GM18951 (cell line): ENCODE measurements at regions not wholly inside any gene's neighbourhood (a gene's known extent, or its start where the extent isn't known, plus 50 kb on each side); places are given as distances from the start of the nearest gene placed in this dataset.

Experiments used
- POLR2A ChIP-seq: IDR thresholded peaks from 4 replicates; pipeline ENCODE4 v1.6.1; 2011; ENCODE audit warnings: mild to moderate bottlenecking; ENCODE audit not compliant: insufficient read length, insufficient read depth; ENCODE audit errors: extremely low read depth
- in situ Hi-C: fragments of 300-500 bp; cut with MboI; formaldehyde crosslinking; loops from one replicate; pipeline ENCODE4 v1.12.0; 2022; ENCODE audit warnings: low sequenced_read_pairs, mixed read lengths, inconsistent platforms; ENCODE audit not compliant: unreplicated experiment

DNA sequence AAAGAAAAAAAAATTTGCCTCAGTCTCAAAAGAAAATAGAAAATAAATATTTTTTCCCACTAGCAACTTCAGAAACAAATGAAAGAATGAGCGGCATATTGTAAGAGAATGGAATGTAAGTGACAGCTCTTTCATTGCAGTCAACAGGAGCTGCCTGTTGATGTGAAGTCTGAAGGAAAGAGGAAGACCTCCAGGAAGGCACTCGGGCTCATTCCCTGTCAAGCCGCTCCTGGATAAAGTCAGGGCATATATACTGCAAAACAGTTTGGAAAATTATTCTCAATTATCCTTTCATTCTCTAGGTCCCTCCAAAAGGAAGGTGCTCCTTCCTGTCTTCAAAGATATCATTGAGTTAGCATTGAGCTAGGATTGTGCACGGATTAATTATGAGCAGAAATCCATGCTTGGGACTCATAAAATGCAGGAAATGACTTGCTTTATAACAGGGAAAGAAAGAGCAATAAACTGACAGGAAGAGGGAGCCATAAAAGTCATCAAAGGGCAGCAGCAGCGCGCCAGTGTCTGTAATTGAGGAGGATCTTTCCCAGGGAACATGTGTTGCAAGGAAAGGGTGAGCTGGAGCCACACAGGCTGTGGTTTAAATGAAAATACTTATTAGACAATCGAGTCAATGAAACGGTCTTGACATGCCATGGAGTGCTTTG is 218.2 kb downstream of the C6orf118 start:
- in situ Hi-C loops: no loop called here
- TF ChIP-seq POLR2A: no peak

DNA sequence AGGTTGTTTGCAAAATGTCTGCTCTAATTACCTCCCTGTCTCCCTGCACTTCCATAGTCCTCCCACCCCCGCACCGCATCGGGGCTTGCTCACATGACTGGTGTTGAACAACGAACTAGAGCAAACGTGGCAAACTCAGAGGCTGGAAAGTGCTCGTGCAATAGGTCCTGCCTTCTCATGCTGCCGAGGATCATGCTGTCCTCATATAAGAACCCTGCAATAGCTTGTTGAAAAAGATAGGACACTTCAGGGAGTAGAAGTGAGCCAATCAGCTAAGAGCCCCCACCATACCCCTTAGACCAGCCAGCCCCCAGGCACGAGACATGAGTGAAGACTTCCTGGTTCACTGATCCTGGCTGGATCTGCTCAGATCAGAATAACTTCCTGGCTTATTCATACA is 219.2 kb downstream of the C6orf118 start:
- in situ Hi-C loops: no loop called here
- no peak for TF ChIP-seq POLR2A

DNA sequence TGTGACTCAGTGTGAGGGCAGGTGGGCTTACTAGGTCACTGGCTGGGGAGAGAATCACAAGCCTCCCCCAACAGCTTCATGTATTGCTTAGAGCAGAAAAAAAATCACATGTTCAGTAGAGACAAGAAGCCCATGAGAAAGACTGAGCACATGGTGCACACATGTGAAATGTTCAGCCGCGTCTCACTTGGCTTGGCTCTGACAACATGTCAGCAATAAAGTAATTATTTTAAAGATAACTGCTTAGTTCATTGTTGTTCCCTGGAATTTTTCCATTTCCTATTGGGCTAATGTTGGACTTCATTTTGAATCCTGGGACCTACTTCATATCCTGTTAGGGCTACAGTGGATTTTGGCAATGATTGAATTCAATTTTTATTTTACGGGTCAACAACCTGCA is 222.6 kb downstream of the C6orf118 start:
- in situ Hi-C loops: no loop called here
- no peak for TF ChIP-seq POLR2A

DNA sequence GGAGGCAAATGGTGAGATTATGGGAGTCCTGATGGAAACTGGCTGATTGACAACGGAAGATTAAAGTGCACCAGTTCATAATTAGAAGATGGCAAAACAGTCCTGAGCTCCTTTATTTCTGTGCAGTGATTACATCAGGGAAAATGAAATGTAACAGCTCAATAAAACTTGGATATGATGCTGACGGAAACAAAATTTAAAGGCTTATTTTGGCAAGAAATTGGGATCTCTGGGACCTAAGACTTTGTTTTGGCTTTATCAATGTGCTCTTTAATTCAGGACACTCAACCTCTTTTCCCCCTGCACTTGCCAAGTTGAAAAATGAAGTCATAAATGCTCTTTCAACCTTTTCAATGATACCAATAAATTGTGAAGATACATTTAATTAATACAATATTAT is 226.8 kb downstream of the C6orf118 start:
- TF ChIP-seq POLR2A: no peak
- in situ Hi-C loops: no loop called here

DNA sequence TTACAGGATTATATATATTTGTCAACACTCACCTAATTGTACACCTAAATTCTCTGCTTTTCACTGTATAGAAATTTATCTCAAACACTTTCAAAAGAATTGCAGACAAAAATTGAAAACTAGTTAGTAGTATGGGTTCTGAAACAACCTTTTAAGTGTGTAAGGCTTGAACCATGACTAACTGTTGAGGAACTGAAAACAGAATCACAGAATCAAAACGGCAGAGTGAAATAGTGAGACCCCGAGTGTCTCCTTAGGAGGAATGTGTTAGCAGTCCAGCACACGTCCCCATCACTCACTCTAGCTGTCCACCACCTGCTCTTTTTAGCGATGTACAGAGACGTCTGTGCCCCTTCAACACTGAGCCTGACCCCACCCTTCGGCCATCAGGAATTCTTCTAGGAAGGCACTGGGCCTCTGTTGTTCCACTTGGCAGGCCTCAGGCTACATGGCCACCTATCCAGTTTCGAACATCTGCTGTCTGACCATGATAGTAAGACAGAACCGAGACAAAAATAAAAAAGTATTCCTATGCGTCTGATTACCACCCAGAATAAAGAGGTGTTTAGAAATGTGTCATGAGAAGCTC is 227.4 kb downstream of the C6orf118 start:
- no peak for TF ChIP-seq POLR2A
- in situ Hi-C loops: no loop called here

DNA sequence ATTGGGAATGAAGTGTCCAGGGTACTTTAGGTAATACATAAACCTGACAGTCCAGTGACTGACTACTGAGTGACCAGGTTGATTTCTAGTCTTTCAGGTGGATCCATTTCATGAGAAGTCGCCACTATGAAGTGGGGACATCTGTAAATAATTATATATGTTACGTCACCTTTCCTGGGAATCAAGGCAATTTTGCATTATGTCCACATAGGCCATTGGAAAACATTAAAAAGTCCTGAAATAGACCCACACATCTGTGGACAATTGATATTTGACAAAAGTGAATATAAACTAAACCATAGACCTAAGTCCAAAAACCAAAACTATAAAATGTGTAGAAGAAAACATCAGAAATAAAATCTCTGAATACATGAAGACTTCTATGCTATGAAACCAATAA is 231.5 kb downstream of the C6orf118 start:
- in situ Hi-C loops: no loop called here
- TF ChIP-seq POLR2A: no peak

DNA sequence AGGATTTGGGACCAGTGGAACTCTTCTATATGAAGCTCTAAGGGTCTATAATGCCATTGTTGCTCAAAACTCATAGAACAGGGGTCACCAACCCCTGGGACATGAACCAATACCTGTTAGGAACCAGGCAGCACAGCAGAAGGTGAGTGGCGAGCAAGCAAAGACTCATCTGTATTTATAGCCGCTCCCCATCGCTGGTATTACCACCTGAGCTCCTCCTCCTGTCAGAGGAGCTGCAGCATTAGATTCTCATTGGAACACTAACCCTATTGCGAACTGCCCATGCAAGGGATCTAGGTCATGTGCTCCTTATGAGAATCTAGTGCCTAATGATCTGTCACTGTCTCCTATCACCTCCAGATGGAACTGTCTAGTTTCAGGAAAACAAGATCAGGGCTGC is 237.5 kb downstream of the C6orf118 start:
- in situ Hi-C loops: no loop called here

DNA sequence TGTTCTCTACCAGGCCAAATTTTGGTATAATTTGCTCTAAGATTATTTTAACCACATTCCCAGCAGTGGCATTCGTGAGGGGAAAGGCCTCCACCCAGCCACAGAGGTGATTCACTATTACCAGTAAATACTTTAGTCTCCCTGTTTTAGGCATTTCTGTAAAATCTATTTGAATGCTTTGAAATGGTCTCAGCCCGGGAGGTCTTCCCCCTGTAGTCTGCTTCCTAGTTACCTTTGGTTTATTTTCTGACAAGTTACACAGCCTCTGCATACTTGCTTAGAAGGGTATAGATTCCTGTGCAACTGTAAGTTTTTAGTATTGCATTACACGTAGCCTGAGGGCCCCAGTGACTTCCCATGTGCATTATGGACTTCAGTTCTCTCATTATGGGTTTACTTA is 248.7 kb downstream of the C6orf118 start:
- in situ Hi-C loops: no loop called here
- TF ChIP-seq POLR2A: no peak

More for the DNA sequence above, 237.5 kb downstream of the C6orf118 start:
- TF ChIP-seq POLR2A: no peak

DNA sequence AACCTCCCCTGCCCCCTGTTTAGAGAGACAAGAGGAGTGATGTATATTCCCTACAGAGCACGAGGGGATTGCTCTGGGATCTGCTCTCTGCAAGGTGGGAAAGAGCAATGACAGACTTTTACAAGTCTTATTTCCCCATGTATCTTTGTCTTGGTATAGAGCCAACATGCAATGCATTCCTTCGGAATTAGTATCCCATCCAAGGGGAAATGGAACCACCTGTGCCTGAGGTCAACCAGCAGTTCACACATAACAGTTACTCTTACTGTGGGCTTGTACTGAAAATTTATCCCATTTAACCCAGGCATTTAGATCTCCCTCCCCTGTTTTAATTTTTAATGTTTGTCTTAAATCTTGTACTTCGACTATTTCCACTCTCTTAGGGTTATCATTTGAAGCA is 250.4 kb downstream of the C6orf118 start:
- TF ChIP-seq POLR2A: no peak
- in situ Hi-C loops: no loop called here

DNA sequence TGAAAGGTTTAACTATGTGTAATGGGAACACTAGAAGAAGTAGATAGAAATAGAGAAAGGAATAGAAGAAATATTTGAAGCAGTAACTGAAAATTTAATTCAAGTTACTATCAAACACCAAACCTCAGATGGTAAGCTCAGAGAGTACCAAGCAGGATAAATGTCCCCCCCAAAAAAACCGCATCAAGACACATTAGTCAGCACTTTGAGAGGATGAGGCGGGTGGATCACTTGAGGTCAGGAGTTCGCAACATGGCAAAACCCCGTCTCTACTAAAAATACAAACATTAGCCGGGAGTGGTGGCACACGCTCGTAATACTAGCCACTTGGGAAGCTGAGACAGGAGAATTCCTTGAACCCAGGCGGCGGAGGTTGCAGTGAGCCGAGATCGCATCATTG is 253.1 kb downstream of the C6orf118 start:
- no peak for TF ChIP-seq POLR2A
- in situ Hi-C loops: no loop called here

DNA sequence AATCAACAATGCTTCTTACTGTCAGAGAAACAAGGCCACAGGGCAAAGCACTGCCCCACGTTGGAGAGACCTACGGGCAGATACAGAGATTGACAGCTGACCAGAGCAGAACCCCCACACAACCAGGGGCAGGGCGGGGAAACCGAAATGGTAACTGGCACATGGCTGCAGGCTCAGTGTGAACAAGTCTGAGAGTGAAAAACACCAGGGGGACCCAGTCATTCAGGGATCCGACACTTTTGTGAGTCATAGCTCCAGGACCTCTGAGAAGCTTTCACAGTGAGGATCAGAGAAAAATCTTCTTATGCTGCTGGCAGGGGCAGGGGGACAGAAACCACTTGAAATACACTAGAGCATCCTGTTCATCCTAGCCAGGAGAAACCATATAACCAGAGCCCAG is 254.2 kb downstream of the C6orf118 start:
- in situ Hi-C loops: no loop called here
- TF ChIP-seq POLR2A: no peak

DNA sequence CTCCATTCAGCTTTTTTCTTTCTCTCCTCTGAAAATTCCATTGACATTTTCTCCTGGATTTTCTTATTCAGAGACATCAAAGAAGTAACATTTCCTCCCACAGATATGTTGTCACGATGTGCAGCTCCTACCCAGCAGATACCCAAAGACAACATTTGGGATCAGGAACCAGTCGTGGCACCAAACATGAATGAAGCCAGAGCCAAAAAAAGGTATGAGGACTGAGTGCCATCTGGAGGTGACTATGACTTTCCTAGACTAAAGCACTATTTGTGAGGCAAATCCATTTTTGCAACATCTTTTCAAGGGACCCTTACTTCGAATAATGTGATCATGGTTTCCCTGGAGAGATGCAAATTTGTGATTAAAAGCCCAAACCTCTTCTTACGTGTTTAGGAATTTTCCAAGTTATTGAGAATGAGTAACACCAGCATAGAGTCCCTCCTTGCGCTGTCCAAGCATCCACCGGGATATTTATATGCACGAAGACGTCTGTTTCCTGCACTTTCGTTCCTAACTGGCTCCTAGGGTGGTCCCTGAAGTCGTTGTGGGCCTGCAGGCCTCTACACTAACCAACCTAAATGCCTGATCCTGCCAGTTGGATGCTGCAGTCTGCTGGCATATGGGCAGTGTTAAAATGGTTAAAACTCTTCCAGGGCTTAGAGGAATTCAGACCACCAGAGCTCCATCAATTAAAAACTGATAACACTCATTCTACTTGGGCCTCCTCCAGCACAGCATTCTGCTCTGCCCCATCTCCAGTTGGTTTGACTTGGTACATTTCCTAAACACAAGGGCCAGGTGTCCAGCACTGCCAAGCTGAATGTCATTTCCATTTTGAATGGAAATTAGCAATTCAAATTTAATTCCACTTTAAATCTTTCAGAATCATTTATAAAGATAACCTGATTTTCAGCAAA is 256.6 kb downstream of the C6orf118 start:
- TF ChIP-seq POLR2A: no peak
- in situ Hi-C loops: no loop called here

DNA sequence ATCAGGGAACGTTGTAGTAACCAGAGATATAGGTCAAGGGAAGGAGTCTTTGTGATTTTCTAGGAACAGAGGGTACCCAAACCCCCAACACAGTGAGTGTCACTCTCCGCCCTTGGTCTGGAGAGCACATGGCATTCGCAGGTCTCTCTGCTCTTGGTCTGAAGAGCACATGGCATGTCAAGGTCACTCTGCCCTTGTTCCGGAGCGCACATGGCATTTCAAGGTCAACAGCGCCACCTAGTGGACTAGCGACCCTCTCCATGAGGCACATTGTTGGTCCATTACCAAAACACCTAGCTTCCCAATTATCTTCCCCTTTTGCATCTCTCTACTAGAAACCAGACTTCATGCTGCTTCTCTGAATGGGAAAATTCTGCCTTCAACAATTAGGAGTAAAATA is 260.0 kb downstream of the C6orf118 start:
- in situ Hi-C loops: no loop called here
- TF ChIP-seq POLR2A: no peak

DNA sequence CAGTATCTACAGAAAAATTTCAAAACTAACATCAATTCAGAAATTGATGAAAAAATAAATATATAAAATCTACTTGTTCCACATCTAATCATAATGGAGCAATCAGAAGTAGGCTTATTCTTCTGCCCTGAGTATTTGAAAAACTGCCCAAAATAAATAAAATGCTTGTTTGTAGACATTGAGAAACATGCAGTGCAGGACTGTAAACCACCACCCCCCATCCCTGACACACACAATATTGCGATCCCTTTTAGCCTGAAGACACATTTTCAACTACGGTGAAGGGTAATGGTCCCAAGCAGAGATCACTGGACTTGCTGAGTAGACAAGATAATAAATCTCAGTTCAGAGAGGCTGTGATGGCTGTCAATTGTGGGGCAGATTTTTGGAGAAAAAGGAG is 261.5 kb downstream of the C6orf118 start:
- TF ChIP-seq POLR2A: no peak
- in situ Hi-C loops: no loop called here
